Liver (tissue), 8 donors: ENCODE measurements at regions not wholly inside any gene's neighbourhood (a gene's known extent, or its start where the extent isn't known, plus 50 kb on each side); places are given as distances from the start of the nearest gene placed in this dataset.

Experiments used
- DNase-seq: peaks from one replicate; pipeline ENCODE4 v3.0.0-alpha.2; 2017; ENCODE audit warnings: low spot score
- H3K27ac ChIP-seq, 2 donors: one replicate each; pipeline ENCODE4 v1.7.0; 2013; ENCODE audit warnings: inconsistent platforms in 2 of 2, low read length in 2 of 2, control low read depth in 1 of 2, low read depth in 1 of 2, mild to moderate bottlenecking in 1 of 2
- H3K27me3 ChIP-seq, 4 donors: one replicate each; pipeline versions ENCODE4 v1.6.1 to v1.7.0; 2013; ENCODE audit warnings: low read length in 3 of 4, inconsistent platforms in 1 of 4, mild to moderate bottlenecking in 1 of 4, moderate library complexity in 1 of 4; ENCODE audit not compliant: control insufficient read depth in 4 of 4, insufficient read depth in 4 of 4
- H3K36me3 ChIP-seq, 4 donors: one replicate each; pipeline versions ENCODE4 v1.6.1 to v1.7.0; 2013; ENCODE audit warnings: low read length in 3 of 4, mild to moderate bottlenecking in 3 of 4, low read depth in 1 of 4, moderate library complexity in 1 of 4; ENCODE audit not compliant: control insufficient read depth in 4 of 4, insufficient read depth in 3 of 4
- H3K4me1 ChIP-seq, 4 donors: one replicate each; pipeline versions ENCODE4 v1.6.1 to v1.7.0; 2013; ENCODE audit warnings: low read length in 3 of 4, mild to moderate bottlenecking in 3 of 4, moderate library complexity in 1 of 4; ENCODE audit not compliant: control insufficient read depth in 4 of 4, insufficient read depth in 4 of 4
- H3K4me3 ChIP-seq, 3 donors: one replicate each; pipeline versions ENCODE4 v1.6.1 to v1.7.0; 2013; ENCODE audit warnings: low read length in 3 of 3, control low read depth in 1 of 3, low read depth in 1 of 3, mild to moderate bottlenecking in 1 of 3
- H3K9ac ChIP-seq, 2 donors: one replicate each; pipeline ENCODE4 v1.7.0; 2013; ENCODE audit warnings: low read length in 2 of 2, mild to moderate bottlenecking in 2 of 2, moderate library complexity in 2 of 2, control low read depth in 1 of 2, low read depth in 1 of 2
- H3K9me3 ChIP-seq, 4 donors: one replicate each; pipeline versions ENCODE4 v1.6.1 to v1.7.0; 2013; ENCODE audit warnings: low read length in 3 of 4; ENCODE audit not compliant: control insufficient read depth in 4 of 4
- FOXA2 ChIP-seq: IDR thresholded peaks from 2 replicates; pipeline ENCODE4 v1.6.1; 2016; ENCODE audit warnings: antibody characterized with exemption
- GABPA ChIP-seq, 2 donors: IDR thresholded peaks in 1 of 2; conservative IDR thresholded peaks in 1 of 2; 2 replicates each; pipeline ENCODE4 v1.6.1; 2016; ENCODE audit warnings: antibody characterized with exemption in 2 of 2, mild to moderate bottlenecking in 1 of 2, moderate library complexity in 1 of 2
- YY1 ChIP-seq: IDR thresholded peaks from 2 replicates; pipeline ENCODE4 v1.6.1; 2016; ENCODE audit warnings: antibody characterized with exemption, mild to moderate bottlenecking
- WGBS: extraction: QIAGEN DNeasy Blood & Tissue Kit; methylation state at CpG from one replicate; pipeline ENCODE4 v1.1.7; 2013; 5-methylcytosine and 5-hydroxymethylcytosine counted together
- TF ChIP-seq, protein P1 (sequence below): IDR thresholded peaks from 2 replicates; pipeline ENCODE4 v1.6.1; 2016; ENCODE audit warnings: antibody characterized with exemption
- TF ChIP-seq, protein P2 (sequence below): fragments of 150-350 bp; IDR thresholded peaks from 2 replicates; pipeline ENCODE4 v1.5.1; 2017; ENCODE audit warnings: improper control_type of control experiment, low read depth, low read length; ENCODE audit not compliant: missing input control
- TF ChIP-seq, protein P3 (sequence below): IDR thresholded peaks from 2 replicates; pipeline ENCODE4 v1.6.1; 2016; ENCODE audit warnings: antibody characterized with exemption
- TF ChIP-seq, protein P4 (sequence below): IDR thresholded peaks from 2 replicates; pipeline ENCODE4 v1.6.1; 2016; ENCODE audit warnings: antibody characterized with exemption, mild to moderate bottlenecking
- TF ChIP-seq, protein P5 (sequence below): IDR thresholded peaks from 2 replicates; pipeline ENCODE4 v1.6.1; 2016; ENCODE audit warnings: antibody characterized with exemption
- donor health status: healthy.
- donor health status: healthy.
- donor health status: healthy.
- donor health status: healthy.
- donor health status: healthy.

DNA sequence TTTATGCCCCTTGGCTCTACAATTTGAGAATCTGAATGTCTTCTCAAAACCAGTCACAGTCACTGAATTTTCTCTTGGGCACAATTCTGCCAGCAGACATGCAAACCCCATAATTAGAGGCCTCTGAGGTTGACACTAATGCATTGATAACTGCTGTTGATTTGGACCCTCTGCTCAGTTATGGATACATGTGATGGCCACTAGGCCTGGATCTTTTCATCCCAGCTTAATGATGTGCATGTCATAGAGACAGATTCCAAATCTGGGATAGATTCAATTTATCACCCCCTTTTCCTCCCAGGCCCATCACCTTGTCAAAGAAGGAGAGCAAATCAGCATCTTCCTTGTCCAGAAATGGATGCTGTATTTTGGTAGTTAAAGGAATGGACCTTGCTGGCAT is 92.2 kb downstream of the C11orf91 start:
- H3K27ac ChIP-seq, result no peak overlapping the region
- TF ChIP-seq, protein P1, sequence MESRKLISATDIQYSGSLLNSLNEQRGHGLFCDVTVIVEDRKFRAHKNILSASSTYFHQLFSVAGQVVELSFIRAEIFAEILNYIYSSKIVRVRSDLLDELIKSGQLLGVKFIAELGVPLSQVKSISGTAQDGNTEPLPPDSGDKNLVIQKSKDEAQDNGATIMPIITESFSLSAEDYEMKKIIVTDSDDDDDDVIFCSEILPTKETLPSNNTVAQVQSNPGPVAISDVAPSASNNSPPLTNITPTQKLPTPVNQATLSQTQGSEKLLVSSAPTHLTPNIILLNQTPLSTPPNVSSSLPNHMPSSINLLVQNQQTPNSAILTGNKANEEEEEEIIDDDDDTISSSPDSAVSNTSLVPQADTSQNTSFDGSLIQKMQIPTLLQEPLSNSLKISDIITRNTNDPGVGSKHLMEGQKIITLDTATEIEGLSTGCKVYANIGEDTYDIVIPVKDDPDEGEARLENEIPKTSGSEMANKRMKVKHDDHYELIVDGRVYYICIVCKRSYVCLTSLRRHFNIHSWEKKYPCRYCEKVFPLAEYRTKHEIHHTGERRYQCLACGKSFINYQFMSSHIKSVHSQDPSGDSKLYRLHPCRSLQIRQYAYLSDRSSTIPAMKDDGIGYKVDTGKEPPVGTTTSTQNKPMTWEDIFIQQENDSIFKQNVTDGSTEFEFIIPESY, result no peak
- TF ChIP-seq, protein P2, sequence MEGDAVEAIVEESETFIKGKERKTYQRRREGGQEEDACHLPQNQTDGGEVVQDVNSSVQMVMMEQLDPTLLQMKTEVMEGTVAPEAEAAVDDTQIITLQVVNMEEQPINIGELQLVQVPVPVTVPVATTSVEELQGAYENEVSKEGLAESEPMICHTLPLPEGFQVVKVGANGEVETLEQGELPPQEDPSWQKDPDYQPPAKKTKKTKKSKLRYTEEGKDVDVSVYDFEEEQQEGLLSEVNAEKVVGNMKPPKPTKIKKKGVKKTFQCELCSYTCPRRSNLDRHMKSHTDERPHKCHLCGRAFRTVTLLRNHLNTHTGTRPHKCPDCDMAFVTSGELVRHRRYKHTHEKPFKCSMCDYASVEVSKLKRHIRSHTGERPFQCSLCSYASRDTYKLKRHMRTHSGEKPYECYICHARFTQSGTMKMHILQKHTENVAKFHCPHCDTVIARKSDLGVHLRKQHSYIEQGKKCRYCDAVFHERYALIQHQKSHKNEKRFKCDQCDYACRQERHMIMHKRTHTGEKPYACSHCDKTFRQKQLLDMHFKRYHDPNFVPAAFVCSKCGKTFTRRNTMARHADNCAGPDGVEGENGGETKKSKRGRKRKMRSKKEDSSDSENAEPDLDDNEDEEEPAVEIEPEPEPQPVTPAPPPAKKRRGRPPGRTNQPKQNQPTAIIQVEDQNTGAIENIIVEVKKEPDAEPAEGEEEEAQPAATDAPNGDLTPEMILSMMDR, result no peak
- TF ChIP-seq GABPA (IDR thresholded peaks at IDR 0.05 in 1 of 2, conservative IDR thresholded peaks at IDR 0.05 in 1 of 2), result no peak
- TF ChIP-seq, protein P3, sequence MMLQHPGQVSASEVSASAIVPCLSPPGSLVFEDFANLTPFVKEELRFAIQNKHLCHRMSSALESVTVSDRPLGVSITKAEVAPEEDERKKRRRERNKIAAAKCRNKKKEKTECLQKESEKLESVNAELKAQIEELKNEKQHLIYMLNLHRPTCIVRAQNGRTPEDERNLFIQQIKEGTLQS, result no peak
- no peaks in the 10 kb centered on the region for H3K4me1 ChIP-seq
- no peak overlapping the region for H3K9ac ChIP-seq
- no peaks in the 10 kb centered on the region for H3K27me3 ChIP-seq
- no peaks in the 10 kb centered on the region for H3K9me3 ChIP-seq
- no peak for DNase-seq
- H3K36me3 ChIP-seq, result no peaks in the 10 kb centered on the region
- H3K4me3 ChIP-seq, result no peak overlapping the region

DNA sequence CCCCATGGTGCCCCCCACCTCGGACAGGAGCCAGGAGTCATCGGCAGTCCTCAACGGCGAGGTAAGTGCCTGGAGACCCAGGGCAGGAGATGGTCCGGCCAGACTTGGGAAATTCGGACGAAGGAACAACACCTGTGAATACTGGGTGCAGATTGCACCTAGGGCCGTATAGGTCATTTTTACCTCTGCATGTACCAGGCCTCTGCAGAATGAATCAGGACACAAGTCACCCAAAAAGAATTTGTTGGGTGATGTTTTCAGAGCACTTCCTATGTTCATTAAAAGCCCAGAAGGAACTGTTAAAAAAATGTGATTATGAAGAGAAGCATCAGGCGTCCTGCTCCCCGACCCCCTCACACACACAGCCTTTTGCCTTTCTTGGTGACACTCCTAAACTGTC is 93.9 kb downstream of the C11orf91 start:
- no peak overlapping the region for H3K27ac ChIP-seq
- 85% methylated on average over 10 of the region's 10 CpGs for WGBS
- H3K9me3 ChIP-seq, result no peaks in the 10 kb centered on the region
- no peak overlapping the region for H3K9ac ChIP-seq
- no peaks in the 10 kb centered on the region for H3K36me3 ChIP-seq
- no peaks in the 10 kb centered on the region for H3K27me3 ChIP-seq
- no peak for DNase-seq
- TF ChIP-seq, protein P3, result no peak
- no peak for TF ChIP-seq FOXA2
- TF ChIP-seq, protein P1, result no peak
- TF ChIP-seq YY1, result no peak
- TF ChIP-seq, protein P4, sequence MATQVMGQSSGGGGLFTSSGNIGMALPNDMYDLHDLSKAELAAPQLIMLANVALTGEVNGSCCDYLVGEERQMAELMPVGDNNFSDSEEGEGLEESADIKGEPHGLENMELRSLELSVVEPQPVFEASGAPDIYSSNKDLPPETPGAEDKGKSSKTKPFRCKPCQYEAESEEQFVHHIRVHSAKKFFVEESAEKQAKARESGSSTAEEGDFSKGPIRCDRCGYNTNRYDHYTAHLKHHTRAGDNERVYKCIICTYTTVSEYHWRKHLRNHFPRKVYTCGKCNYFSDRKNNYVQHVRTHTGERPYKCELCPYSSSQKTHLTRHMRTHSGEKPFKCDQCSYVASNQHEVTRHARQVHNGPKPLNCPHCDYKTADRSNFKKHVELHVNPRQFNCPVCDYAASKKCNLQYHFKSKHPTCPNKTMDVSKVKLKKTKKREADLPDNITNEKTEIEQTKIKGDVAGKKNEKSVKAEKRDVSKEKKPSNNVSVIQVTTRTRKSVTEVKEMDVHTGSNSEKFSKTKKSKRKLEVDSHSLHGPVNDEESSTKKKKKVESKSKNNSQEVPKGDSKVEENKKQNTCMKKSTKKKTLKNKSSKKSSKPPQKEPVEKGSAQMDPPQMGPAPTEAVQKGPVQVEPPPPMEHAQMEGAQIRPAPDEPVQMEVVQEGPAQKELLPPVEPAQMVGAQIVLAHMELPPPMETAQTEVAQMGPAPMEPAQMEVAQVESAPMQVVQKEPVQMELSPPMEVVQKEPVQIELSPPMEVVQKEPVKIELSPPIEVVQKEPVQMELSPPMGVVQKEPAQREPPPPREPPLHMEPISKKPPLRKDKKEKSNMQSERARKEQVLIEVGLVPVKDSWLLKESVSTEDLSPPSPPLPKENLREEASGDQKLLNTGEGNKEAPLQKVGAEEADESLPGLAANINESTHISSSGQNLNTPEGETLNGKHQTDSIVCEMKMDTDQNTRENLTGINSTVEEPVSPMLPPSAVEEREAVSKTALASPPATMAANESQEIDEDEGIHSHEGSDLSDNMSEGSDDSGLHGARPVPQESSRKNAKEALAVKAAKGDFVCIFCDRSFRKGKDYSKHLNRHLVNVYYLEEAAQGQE, result no peak
- TF ChIP-seq, protein P5, sequence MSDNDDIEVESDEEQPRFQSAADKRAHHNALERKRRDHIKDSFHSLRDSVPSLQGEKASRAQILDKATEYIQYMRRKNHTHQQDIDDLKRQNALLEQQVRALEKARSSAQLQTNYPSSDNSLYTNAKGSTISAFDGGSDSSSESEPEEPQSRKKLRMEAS, result no peak
- no peak overlapping the region for H3K4me3 ChIP-seq
- no peaks in the 10 kb centered on the region for H3K4me1 ChIP-seq
